ENCODE measurements at regions not wholly inside any gene's neighbourhood (a gene's known extent, or its start where the extent isn't known, plus 50 kb on each side); places are given as distances from the start of the nearest gene placed in this dataset.

DNA sequence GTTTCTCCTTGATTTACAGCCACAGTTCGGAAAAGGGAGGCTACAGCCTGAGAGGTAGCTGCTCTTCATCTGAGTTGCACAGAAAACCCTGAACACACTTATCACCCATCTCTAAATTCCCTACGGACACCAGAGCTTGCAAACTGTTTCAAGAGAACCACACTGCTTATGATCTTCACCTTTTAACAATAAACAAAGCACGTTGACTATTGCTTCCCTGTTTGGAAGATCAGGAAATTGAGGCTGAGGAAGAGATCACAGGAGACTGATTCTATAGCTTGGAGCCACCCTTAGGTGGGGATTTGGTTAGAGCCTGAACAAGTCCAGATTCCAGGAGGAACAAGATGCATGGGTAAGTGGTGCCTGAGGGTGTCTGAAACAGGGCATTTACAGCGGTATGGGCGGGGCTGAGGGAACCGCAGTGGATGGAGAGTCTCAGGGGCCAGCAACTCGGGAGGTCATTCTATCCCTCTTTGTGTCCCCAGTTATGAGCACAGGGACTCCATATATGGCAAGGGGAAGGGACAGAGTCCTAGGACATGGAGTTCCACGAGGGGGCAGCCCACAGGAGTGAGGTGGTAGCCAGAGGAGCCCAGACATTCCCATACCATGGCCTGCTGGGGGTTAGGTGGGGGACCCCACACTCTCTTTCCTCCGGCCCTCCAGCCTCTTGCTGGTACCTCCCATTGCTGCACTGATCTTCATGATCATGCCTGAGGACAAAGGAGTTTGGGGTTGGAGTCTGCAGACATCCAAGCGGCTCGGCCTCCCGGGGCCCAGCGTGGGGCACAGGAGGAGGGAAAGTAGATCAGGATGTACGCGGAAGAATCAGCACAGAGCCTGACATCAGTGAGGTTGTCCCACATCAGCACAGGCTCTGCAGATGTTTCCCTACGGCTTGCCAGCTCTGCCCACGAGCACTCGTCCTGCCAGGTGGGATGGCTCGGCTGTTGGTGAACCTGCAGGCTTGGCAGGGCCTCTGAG, 162.3 kb upstream of the ZNF536 start:
- TF ChIP-seq, protein P1, sequence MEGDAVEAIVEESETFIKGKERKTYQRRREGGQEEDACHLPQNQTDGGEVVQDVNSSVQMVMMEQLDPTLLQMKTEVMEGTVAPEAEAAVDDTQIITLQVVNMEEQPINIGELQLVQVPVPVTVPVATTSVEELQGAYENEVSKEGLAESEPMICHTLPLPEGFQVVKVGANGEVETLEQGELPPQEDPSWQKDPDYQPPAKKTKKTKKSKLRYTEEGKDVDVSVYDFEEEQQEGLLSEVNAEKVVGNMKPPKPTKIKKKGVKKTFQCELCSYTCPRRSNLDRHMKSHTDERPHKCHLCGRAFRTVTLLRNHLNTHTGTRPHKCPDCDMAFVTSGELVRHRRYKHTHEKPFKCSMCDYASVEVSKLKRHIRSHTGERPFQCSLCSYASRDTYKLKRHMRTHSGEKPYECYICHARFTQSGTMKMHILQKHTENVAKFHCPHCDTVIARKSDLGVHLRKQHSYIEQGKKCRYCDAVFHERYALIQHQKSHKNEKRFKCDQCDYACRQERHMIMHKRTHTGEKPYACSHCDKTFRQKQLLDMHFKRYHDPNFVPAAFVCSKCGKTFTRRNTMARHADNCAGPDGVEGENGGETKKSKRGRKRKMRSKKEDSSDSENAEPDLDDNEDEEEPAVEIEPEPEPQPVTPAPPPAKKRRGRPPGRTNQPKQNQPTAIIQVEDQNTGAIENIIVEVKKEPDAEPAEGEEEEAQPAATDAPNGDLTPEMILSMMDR (IDR thresholded peaks at IDR 0.05), result no peak

DNA sequence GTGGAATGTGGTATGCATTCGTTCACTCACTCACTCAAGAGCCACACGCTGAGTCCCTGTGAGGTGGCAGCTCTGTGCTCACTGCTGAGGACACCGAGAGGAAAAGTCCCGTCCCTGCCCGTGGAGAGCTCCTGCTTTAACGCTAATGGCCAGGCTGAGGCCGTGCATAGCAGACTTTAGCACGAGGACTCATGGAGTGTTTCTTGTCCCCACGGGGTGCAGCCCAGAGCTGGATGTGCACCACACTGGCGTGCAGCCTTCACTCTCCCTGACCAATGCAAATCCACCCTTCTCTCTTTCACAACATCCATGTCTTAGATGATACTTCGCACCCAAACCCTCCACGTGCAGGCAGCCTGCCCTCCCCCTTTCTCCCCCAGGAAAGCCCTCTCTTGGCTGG, 159.6 kb upstream of the ZNF536 start:
- TF ChIP-seq, protein P1 (IDR thresholded peaks at IDR 0.05), result no peak

DNA sequence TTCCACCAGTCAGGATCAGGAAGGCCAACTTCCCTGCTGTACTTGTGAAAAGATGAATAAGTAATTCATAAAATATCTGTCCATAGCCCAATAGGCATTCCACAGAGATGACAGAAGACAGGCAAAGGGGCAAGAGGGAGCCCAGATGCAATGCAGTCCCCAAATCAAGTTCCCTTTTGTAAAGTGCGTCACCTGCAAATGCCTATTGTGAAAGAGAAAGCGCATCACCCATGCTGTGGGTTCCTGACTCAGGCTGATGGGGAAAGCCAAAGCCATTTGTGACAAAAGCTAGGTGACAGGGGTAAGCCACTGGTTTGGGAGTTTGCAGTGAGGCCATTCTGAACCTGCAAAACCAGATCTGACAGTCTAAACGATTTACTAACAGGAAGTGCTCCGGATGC, 157.5 kb upstream of the ZNF536 start:
- TF ChIP-seq, protein P1 (IDR thresholded peaks at IDR 0.05), result no peak

DNA sequence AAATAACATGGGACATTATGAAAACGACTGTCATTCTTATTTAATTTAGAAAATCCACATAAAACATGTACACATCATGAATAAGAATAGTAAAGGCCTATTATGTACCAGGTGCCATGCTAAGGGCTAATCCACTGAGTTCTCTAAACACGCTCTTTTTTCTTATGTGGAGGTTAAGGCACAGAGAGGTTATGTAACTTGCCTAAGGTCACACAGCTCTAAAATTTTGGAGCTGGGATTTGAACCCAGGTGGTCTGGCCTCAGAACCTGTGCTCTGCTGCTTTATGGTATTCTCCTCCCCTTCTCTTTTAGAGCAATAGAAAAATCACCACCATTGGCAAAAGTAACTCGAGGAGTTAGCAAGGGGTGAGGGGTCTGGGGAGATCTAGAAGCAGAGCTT, 156.9 kb upstream of the ZNF536 start:
- TF ChIP-seq, protein P1 (IDR thresholded peaks at IDR 0.05), result no peak

DNA sequence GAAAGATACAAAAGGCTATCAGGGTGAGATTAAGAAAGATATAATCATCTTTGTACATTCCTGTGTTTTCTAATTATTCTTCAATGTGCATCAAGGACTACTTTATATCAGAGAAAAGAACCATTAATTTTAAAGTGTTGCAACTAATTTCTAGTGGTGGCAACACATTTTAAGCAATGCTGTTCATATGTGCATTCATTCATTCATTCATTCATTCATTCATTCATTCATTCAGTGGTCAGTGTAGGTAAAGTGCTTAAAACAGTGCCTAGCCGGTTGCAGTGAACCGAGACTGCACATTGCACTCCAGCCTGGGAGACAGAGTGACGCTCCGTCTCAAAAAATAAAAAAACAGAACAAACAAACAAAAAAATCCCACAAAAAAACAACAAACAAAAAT, 155.7 kb upstream of the ZNF536 start:
- TF ChIP-seq, protein P1 (IDR thresholded peaks at IDR 0.05), result no peak

DNA sequence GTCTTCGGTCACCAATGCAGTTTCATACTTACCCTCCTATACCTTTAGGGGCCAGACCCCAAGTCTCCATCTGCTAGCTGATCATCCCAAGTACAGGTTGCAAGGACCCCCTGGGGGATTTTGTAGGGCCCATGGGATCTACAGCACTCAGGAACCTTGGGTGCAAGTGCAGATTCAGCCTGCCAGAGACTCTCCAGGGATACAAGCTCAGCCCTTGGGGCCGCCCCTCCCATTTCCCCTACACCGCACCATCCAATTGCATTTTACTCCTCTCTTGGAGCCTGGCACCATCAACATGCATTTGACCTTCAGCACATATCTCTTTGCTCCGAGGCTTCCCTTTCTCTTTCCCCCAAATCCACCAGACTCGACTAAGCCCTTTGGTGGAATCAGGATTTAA, 154.7 kb upstream of the ZNF536 start:
- TF ChIP-seq, protein P1 (IDR thresholded peaks at IDR 0.05), result no peak

DNA sequence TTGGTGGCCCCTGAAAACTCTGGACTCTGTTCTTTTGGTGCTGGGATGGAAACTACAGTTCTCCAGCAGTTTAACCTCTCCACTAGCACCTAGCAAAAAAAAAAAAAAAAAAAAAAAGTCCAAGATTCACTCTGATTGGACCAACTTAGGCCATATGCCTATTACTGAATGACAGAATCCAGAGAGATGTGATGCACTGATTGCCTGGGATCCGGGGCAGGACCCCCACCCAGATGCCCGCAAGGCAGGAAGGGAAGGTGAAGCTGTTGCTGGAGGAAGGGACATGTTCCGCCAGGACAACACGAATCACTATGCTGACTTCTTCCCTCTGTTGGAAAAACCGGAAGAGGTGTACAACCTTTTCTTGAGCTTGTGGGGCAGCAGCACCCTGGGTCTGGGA, 152.5 kb upstream of the ZNF536 start:
- TF ChIP-seq, protein P1 (IDR thresholded peaks at IDR 0.05), result no peak
